PFSK-1 (cell line): ENCODE measurements at regions not wholly inside any gene's neighbourhood (a gene's known extent, or its start where the extent isn't known, plus 50 kb on each side); places are given as distances from the start of the nearest gene placed in this dataset.

Experiments
- POLR2AphosphoS5 ChIP-seq: IDR thresholded peaks from 2 replicates; pipeline ENCODE4 v1.6.1; 2012; ENCODE audit warnings: low read depth, mild to moderate bottlenecking, control low read depth, low read length, moderate library complexity
- REST ChIP-seq, 2 experiments: IDR thresholded peaks; 2 replicates each; pipeline versions ENCODE4 v1.6.1 to v1.8.0; 2011 to 2012; ENCODE audit warnings: low read depth in 2 of 2, low read length in 2 of 2, control low read depth in 1 of 2, inconsistent platforms in 1 of 2, mild to moderate bottlenecking in 1 of 2, moderate library complexity in 1 of 2; ENCODE audit not compliant: insufficient read depth in 1 of 2

- TF ChIP-seq POLR2AphosphoS5 (no peak), REST (IDR thresholded peaks at IDR 0.05; ENCODE audit: insufficient read depth in 1 of 2, low read depth in 2 of 2, low read length in 2 of 2) (no peak)
Observed at GRCh38 chr12:77122236-77122635, 56.9 kb upstream of the E2F7 start.
